ENCODE measurements at regions not wholly inside any gene's neighbourhood (a gene's known extent, or its start where the extent isn't known, plus 50 kb on each side); places are given as distances from the start of the nearest gene placed in this dataset.
"Not testable (repeated sequence)": the region's sequence is repeated elsewhere in the genome, so short reads cannot be mapped to it uniquely, and the experiment has no call there.

DNA sequence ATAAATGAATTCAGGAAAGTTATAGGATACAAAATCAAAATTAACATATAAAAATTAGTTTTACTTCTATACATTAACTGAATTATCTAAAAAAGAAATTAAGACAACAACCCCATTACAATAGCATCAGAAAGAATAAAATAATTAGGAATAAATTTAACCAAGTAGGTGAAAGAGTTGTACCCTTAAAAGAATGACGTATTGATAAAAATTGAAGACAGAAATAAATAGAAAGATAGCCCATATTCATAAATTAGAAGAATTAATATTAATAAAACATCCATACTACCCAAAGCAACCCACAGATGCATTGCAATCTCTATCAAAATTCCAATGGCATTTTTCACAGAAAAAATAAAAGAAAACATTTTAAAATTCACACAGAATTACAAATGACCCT, 242.8 kb downstream of the MMUT start:
- H3K27me3 Mint-ChIP-seq, result no peaks in the 10 kb centered on the region
- H3K27ac Mint-ChIP-seq, result no peak overlapping the region
- no peak for ATAC-seq
- no peak for DNase-seq
- H3K9me3 Mint-ChIP-seq, result peaks cover 0 to 12% of the 10 kb centered on the region in 2 donors
- H3K4me3 Mint-ChIP-seq, result no peak overlapping the region
- no peaks in the 10 kb centered on the region for H3K4me1 Mint-ChIP-seq

DNA sequence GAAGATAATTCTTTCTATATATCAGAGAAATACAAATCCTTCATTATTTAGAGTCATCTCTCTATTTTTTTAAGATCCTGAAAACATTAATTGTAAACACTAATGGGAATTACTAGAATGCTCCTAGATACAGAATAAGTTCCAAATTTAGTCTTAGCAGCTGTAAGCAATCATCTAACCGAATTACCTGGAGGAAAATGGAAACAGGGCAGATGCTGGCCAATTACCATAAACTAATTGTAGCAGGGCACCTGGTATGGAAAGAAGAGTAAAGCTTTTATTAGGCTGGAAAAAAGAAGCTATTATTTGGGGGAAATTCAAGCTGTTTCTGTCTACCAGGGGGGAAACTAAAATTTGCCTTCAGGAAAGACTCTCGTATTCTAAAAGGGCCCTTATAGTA, 257.5 kb downstream of the MMUT start:
- H3K4me1 Mint-ChIP-seq, result no peaks in the 10 kb centered on the region
- H3K27me3 Mint-ChIP-seq, result no peaks in the 10 kb centered on the region
- ATAC-seq (no peak), DNase-seq (no peak)
- H3K4me3 Mint-ChIP-seq, result no peak overlapping the region
- peaks cover 12 to 18% of the 10 kb centered on the region in 2 donors for H3K9me3 Mint-ChIP-seq
- no peak overlapping the region for H3K27ac Mint-ChIP-seq

DNA sequence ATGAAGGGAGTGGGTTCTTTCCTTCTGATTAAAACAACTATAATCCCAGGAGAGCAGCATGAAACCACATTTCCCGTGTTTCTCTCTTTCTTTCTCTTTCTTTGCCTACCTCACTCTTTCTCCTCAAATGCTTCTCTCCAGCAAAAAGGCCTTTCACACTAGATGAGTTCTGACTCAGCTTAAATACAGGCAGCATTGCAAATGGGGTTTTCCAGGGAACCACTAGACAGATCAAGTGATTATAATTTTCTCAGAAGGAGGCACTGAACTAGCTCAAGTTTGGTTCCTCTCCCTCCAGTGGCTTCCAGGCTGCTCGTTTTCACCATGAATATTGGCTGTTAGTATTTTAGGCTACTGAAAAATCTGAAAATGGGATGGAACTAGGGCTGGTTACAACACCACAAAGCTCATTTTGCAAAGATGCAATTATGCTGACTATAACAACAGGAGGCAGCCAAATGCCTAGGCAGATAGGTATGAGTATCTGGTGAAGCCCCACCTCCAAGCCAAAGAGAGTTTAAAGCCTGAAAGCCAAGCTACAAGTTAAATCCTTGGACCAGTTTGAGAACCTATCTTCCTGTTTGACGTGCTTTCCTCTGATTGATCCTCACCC, 260.0 kb downstream of the MMUT start:
- H3K9me3 Mint-ChIP-seq, result peaks cover 6 to 18% of the 10 kb centered on the region in 2 donors
- no peak overlapping the region for H3K4me3 Mint-ChIP-seq
- DNase-seq, result no peak
- ATAC-seq, result no peak
- H3K27me3 Mint-ChIP-seq, result no peaks in the 10 kb centered on the region
- no peak overlapping the region for H3K27ac Mint-ChIP-seq
- no peaks in the 10 kb centered on the region for H3K4me1 Mint-ChIP-seq

DNA sequence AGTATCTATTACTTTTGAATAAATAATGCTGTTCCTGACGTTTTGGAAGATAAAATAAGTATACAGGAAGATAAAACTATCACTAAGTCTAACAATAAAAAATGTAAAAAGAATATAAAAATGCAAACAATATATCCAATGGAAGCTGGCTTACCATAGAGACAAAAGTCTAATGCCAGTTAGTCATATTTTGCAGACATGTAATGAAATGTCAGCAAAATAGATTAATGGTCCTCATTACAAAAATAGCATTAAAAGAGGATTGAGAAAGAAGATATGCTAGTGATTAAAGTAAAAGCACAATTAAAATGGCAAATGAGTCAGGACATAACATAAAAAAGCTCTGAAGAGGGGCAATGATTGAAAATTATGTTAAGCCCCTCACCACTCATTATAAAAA, 265.0 kb downstream of the MMUT start:
- Mint-ChIP-seq H3K27ac (no peak overlapping the region), H3K4me1 (no peaks in the 10 kb centered on the region), H3K27me3 (no peaks in the 10 kb centered on the region), H3K4me3 (no peak overlapping the region), H3K9me3 (peaks cover 0 to 3% of the 10 kb centered on the region in 2 donors)
- ATAC-seq, result no peak
- DNase-seq, result no peak

DNA sequence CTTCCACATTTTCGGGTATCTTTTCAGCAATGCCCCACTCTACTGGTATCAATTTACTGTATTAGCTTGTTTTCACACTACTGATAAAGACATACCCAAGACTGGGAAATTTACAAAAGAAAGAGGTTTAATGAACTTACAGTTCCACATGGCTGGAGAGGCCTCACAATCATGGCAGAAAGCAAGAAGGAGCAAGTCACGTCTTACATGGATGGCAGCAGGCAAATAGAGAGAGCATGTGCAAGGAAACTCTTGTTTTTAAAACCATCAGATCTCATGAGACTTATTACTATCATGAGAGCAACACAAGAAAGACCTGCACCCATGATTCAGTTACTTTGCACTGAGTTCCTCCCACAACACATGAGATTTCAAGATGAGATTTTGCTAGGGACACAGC, 300.7 kb downstream of the MMUT start:
- ATAC-seq, H3K27ac Mint-ChIP-seq, H3K4me3 Mint-ChIP-seq, H3K4me1 Mint-ChIP-seq, H3K27me3 Mint-ChIP-seq, DNase-seq: not testable (repeated sequence)
- peaks cover 8 to 16% of the 10 kb centered on the region in 2 donors for H3K9me3 Mint-ChIP-seq

DNA sequence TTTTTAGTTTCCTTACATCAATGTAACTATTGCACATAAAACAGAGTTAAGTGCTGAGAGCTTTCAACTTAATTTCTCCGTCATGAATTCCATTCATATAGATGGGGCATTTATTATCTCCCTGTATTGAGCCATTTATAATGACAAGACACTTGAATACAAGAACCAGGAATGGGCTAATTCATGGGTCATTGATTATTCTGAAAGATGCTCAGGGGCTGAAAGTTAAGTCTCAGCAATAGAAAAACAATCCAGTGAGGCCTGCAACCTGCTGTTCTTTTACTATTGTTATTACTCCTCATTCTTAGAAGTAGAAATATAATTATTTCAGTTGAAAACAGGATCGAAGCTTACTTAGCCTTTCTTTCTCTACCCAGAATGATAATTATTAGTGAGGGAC, 307.7 kb downstream of the MMUT start:
- Mint-ChIP-seq H3K27ac (no peak overlapping the region), H3K4me1 (no peaks in the 10 kb centered on the region), H3K9me3 (peaks cover 5 to 7% of the 10 kb centered on the region in 2 donors), H3K4me3 (no peak overlapping the region), H3K27me3 (no peaks in the 10 kb centered on the region)
- no peak for DNase-seq
- no peak for ATAC-seq

DNA sequence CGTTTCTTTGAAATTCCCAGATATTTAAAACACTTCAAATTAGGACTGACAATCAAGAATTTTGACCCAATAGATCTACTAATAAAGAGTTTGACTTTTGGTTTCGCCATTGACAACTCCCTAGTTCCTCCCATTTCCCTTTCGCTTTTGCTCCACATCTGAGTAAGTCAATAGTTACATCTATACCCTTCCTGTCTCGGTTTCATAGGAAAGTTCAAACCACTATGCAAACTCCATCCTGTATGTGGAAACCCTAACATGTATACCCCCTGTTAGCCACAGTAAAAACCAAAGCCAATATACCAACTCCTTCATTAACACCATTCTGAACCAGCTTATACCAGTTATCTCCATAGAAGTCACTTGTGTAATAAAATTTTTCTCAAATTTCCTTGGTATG, 311.1 kb downstream of the MMUT start:
- H3K9me3 Mint-ChIP-seq, result peaks cover 13 to 23% of the 10 kb centered on the region in 2 donors
- no peak overlapping the region for H3K27ac Mint-ChIP-seq
- DNase-seq (no peak), ATAC-seq (no peak)
- H3K4me3 Mint-ChIP-seq, result no peak overlapping the region
- H3K4me1 Mint-ChIP-seq, result no peaks in the 10 kb centered on the region
- no peaks in the 10 kb centered on the region for H3K27me3 Mint-ChIP-seq

DNA sequence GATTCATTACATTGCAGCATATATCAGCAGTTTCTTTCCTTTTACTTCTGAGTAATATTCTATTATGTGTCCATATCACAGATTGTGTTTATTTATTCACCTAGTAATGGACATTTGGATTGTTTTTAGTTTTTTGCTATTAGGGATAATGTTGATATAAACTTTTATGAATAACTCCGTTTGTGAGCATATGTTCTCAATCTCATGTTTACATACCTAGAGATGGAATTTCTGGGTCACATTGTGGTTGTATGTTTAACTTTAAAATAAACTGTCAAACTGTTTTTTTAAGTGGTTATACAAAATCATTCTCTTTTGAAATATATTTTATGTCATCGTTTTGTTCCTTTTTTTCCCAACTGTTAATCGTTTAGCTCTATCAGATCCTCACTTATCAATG, 311.6 kb downstream of the MMUT start:
- Mint-ChIP-seq H3K4me3 (no peak overlapping the region), H3K27me3 (no peaks in the 10 kb centered on the region), H3K4me1 (no peaks in the 10 kb centered on the region), H3K27ac (no peak overlapping the region), H3K9me3 (peaks cover 13 to 23% of the 10 kb centered on the region in 2 donors)
- ATAC-seq, result no peak
- no peak for DNase-seq

DNA sequence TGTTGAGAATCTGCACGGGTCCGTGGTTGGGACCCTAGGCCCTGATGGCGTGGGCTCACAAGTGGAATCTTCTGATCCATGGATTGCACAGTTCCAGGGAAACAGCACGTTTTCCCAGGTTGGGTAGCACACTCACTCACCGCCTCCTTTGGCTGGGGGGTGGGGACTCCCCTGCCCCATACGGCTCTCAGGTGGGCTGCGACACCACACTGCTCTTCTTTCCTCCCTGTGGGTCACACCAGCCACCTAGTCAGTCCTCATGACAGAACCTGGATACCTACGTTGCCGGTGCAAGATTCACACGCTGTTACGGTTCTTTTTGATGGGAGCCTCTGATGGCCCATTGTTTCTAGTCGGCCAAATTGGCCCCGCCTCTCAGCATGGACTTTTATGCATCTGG, 312.0 kb downstream of the MMUT start:
- Mint-ChIP-seq H3K9me3 (peaks cover 13 to 23% of the 10 kb centered on the region in 2 donors), H3K27ac (no peak overlapping the region)

DNA sequence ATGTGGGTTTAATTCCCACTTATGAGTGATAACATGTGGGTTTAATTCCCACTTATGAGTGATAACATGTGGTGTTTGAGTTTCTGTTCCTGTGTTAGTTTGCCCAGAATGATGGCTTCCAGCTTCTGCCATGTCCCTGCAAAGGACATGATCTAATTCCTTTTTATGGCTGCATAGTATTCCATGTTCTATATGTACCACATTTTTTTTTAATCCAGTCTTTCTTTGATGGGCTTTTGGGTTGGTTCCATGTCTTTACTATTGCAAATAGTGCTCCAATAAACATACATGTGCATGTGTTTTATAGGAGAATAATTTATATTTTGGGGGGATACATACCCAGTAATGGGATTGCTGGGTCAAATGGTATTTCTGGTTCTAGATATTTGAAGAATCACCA, 317.8 kb downstream of the MMUT start:
- H3K9me3 Mint-ChIP-seq, result peaks cover 14 to 16% of the 10 kb centered on the region in 2 donors
- H3K4me1 Mint-ChIP-seq, result no peaks in the 10 kb centered on the region
- no peaks in the 10 kb centered on the region for H3K27me3 Mint-ChIP-seq
- no peak overlapping the region for H3K4me3 Mint-ChIP-seq
- H3K27ac Mint-ChIP-seq, result no peak overlapping the region
- ATAC-seq (no peak), DNase-seq (no peak)

More for the DNA sequence above, 312.0 kb downstream of the MMUT start:
- H3K4me1 Mint-ChIP-seq, result no peaks in the 10 kb centered on the region
- no peaks in the 10 kb centered on the region for H3K27me3 Mint-ChIP-seq
- DNase-seq, result no peak
- ATAC-seq, result no peak
- H3K4me3 Mint-ChIP-seq, result no peak overlapping the region

DNA sequence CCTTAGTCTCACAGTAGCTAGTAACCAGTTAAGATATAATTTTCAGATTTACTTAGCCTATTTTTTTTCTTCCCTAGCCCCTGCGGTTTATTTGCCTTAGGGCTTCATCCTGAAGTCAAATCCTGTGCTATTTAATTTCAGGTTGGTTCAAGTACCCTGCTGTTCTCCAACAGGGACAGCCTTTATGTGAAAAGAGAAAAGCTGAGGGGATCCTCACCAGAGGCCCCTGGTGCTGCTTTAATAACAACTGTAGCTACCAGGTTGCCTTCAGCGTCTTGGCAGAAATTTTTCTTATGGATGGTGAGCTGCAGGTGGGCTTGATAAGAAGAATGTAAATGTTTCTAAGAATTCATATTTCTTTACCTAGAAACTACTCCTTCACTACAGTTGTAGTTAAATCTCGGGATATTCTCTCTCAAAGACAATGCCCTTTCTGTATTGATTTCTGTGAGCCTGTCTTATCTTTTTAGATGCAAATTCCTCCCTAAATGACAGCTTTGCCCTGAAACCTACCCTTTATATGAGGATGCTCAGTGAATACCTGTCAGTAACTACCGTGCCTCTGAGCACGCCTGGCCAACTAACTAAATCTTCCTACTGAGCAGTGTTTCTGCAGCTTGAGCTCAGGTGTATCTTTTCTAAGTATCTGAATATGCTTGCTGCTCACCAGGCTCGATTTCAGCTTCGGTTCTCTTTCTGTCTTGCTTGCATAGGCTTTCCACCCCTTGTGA, 320.5 kb downstream of the MMUT start:
- H3K4me1 Mint-ChIP-seq, result no peaks in the 10 kb centered on the region
- H3K27me3 Mint-ChIP-seq, result no peaks in the 10 kb centered on the region
- peaks cover 5 to 6% of the 10 kb centered on the region in 2 donors for H3K9me3 Mint-ChIP-seq
- ATAC-seq (no peak), DNase-seq (no peak)
- H3K4me3 Mint-ChIP-seq, result no peak overlapping the region
- no peak overlapping the region for H3K27ac Mint-ChIP-seq

DNA sequence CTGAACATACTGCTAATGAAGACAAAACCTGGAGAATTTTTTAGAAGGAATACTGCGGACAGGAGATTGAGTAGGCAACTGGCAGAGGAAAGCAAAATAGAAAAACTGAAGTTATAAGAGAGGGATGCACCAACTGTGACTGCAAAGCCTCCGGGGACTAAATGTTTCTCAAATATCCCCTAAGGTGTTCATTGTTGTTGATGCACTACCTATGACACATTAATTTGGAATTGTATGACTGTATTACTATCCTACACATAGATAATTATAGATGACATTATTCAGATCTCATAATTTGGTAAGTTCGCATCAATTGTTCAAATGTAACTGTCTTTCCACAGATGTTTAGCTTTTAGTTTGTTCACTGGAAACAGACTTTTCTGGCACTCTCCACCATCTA, 341.1 kb downstream of the MMUT start:
- H3K4me1 Mint-ChIP-seq, result no peaks in the 10 kb centered on the region
- ATAC-seq, result no peak
- no peak overlapping the region for H3K4me3 Mint-ChIP-seq
- no peak overlapping the region for H3K27ac Mint-ChIP-seq
- H3K27me3 Mint-ChIP-seq, result no peaks in the 10 kb centered on the region
- no peak for DNase-seq
- H3K9me3 Mint-ChIP-seq, result peaks cover 7 to 18% of the 10 kb centered on the region in 2 donors

DNA sequence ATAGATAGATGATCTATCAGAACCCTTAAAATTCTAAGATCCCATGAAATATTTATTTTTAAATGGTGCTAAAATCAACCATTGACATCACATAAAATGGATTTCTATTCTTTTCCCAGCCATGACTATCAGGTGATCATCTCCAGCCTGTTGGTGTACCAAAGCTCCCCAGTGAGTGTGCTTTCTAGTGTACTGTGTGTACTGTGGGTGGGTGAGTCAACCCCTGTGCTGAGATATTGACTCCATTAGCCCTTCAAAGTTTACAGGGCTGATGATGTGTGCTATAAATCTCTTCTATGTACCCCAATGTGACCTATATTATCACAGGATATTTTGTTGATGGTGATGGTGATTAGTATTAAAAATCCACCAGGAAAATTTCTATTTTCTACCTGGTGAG, 344.6 kb downstream of the MMUT start:
- Mint-ChIP-seq H3K9me3 (peaks cover 0 to 3% of the 10 kb centered on the region in 2 donors), H3K4me1 (no peaks in the 10 kb centered on the region), H3K27me3 (no peaks in the 10 kb centered on the region), H3K4me3 (no peak overlapping the region), H3K27ac (no peak overlapping the region)
- DNase-seq (no peak), ATAC-seq (no peak)

DNA sequence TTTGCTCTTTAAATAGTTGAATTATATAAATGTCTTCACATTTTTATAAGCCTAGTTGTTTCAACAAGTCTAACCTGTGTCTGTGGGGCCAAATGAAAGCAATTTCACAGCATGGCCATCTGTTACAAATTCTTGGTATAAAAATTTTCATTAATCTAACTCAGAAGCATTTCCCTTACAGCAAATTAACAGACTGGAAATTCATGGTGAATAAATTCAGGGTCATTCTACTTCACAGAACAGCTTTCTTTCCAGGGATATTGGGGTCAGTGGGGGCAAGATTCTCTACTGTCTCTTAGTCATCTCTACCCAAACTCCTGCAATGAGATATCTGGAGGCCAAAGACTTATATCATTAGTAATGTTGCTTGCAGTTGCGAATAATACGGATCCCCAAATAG, 352.1 kb downstream of the MMUT start:
- Mint-ChIP-seq H3K27ac (no peak overlapping the region), H3K9me3 (peaks cover 9 to 13% of the 10 kb centered on the region in 2 donors), H3K4me1 (no peaks in the 10 kb centered on the region), H3K4me3 (no peak overlapping the region), H3K27me3 (no peaks in the 10 kb centered on the region)
- no peak for ATAC-seq
- DNase-seq, result no peak

DNA sequence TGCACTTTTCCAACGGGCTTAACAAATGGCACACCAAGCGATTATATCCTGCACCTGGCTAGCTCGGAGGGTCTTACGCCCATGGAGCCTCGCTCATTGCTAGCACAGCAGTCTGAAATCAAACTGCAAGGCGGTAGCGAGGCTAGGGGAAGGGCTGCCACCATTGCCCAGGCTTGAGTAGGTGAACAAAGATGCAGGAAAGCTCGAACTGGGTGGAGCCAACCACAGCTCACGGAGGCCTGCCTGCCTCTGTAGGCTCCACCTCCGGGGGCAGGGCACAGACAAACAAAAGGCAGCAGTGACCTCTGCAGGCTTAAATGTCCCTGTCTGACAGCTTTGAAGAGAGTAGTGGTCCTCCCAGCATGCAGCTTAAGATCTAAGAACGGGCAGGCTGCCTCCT, 365.4 kb downstream of the MMUT start:
- not testable (repeated sequence) for ATAC-seq, H3K27me3 Mint-ChIP-seq, H3K4me1 Mint-ChIP-seq, H3K27ac Mint-ChIP-seq, DNase-seq, H3K4me3 Mint-ChIP-seq
- peaks cover 15 to 17% of the 10 kb centered on the region in 2 donors for H3K9me3 Mint-ChIP-seq

DNA sequence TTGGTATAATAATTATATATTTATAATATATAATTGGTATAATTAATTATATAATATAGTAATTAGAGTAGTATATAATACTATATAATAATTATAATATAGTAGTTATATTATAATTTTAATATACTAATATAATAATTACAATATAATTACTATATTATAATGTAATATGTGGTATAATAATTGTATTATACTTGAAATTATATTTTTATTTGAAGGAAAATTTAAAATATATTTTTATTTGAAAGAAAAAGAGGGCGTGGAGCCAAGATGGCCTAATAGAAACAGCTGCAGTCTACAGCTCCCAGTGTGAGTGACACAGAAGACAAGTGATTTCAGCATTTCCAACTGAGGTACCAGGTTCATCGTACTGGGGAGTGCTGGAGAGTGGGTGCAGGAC, 365.9 kb downstream of the MMUT start:
- H3K27me3 Mint-ChIP-seq, result no peaks in the 10 kb centered on the region
- H3K9me3 Mint-ChIP-seq, result peaks cover 15 to 17% of the 10 kb centered on the region in 2 donors
- DNase-seq (no peak), ATAC-seq (no peak)
- H3K4me1 Mint-ChIP-seq, result no peaks in the 10 kb centered on the region
- H3K27ac Mint-ChIP-seq, result no peak overlapping the region
- H3K4me3 Mint-ChIP-seq, result no peak overlapping the region

DNA sequence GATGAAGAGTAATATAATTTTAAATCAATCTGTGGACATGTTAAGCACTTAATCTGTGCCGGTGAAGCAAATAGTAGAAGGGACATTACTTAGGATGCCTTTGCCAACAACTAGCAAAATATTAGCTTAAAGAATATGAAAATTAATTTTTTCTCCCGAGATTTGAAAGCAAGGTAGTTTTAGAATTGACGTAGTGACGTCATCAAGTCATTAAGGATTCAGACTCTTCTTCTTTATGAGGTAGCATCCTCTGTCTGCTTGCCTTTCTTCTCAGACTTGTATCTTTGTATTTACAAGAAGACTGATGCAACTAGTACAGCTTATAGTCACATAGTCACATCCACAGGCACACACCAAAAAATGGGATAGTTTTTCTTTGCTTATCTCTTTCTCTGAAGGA, 374.4 kb downstream of the MMUT start:
- peaks cover 4 to 11% of the 10 kb centered on the region in 2 donors for H3K9me3 Mint-ChIP-seq
- H3K27me3 Mint-ChIP-seq, result no peaks in the 10 kb centered on the region
- H3K4me1 Mint-ChIP-seq, result no peaks in the 10 kb centered on the region
- no peak overlapping the region for H3K27ac Mint-ChIP-seq
- no peak overlapping the region for H3K4me3 Mint-ChIP-seq
- no peak for ATAC-seq
- DNase-seq, result no peak
